ENCODE measurements at regions not wholly inside any gene's neighbourhood (a gene's known extent, or its start where the extent isn't known, plus 50 kb on each side); places are given as distances from the start of the nearest gene placed in this dataset.
"Not testable (repeated sequence)": the region's sequence is repeated elsewhere in the genome, so short reads cannot be mapped to it uniquely, and the experiment has no call there.

GRCh38 chr10:6699336-6699735, 119.3 kb upstream of the PRKCQ start:
- intact Hi-C loops (cut with micrococcal nuclease): no loop called here
- peaks cover 3% of the 10 kb centered on the region for H3K27me3 Mint-ChIP-seq
- no peaks in the 10 kb centered on the region for H3K9me3 Mint-ChIP-seq
- H3K27ac Mint-ChIP-seq: no peak overlapping the region
- H3K36me3 Mint-ChIP-seq (ENCODE audit: low read depth): no peaks in the 10 kb centered on the region
- H3K4me1 Mint-ChIP-seq (ENCODE audit: low read depth): no peaks in the 10 kb centered on the region
- H3K4me3 Mint-ChIP-seq: no peak overlapping the region

DNA sequence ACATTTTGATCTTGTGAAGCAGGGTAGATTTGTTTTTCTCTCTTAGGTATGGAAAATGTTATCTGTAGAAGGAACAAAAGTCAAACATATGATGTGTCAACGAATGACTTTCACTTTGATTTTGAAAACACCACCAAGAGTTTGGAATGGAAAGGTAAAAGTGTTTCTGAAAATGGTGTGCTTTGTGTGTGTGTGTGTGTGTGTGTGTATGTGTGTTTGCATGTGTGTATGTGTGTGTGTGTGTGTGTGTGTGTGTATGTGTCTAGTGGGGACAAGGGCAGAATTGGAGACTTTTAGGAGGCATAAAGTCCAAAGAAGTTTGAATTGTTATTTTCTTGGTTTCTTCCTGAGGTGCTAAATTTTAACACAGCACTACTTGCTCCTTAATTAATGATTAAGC, 115.4 kb upstream of the PRKCQ start:
- H3K27me3 Mint-ChIP-seq: peaks cover 11% of the 10 kb centered on the region
- no peaks in the 10 kb centered on the region for H3K36me3 Mint-ChIP-seq (ENCODE audit: low read depth)
- no peak overlapping the region for H3K27ac Mint-ChIP-seq
- intact Hi-C loops (cut with micrococcal nuclease): no loop called here
- no peak overlapping the region for H3K4me3 Mint-ChIP-seq
- no peaks in the 10 kb centered on the region for H3K4me1 Mint-ChIP-seq (ENCODE audit: low read depth)
- H3K9me3 Mint-ChIP-seq: no peaks in the 10 kb centered on the region

DNA sequence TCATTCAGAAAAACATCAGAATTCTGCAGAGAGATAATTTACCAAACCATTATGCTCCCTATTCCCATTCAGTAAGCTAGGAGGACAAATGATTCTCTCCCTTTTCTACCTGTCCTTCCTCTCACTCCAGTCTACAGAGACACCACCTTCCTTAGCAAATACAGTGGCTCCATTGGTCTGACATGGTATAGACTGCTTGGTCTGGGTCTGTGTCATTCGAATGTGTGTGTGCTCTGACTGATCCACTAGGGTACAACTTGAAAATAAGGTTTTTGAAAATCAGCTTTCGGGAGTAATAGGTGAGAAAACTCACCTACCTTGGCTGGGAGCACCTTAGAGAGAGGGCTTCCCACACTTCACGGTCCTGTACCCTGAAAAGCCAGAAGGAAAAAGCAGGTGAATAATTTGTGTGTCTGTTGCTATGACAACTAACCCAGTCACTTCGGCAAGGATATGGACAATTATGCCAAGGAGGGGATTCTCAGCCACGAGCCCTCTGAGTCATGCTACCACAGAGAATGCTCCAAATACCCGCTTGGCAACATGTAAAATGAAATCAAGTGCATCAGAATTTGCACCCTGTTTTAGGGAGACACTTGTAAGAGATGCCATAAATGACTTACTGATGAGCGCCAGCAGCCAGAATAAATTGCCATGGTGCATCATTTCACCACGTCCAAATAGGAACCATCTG, 114.5 kb upstream of the PRKCQ start:
- Mint-ChIP-seq H3K4me3 (no peak overlapping the region), H3K9me3 (no peaks in the 10 kb centered on the region), H3K27ac (no peak overlapping the region), H3K27me3 (peaks cover 11% of the 10 kb centered on the region), H3K4me1 (ENCODE audit: low read depth) (no peaks in the 10 kb centered on the region), H3K36me3 (ENCODE audit: low read depth) (no peaks in the 10 kb centered on the region)
- intact Hi-C loops (cut with micrococcal nuclease): no loop called here

DNA sequence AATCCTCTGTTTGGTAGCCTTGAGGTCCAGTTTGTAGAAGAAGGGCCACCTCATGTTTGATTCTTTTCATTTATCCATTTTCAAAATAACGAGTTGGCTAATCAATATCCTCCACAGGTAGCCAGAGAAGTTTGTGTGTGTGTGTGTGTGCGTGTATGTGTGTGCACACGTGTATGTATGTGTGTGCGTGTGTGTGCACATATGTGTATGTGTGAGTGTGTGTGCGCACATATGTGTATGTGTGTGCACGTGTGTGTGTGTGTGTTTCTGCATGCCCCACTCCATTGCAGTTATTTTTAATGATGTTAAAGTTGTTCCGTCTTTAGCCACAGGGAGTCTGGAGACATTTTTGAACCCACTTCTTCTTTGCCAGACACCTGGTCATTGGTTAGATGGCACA, 112.8 kb upstream of the PRKCQ start:
- no peak overlapping the region for H3K27ac Mint-ChIP-seq
- no peaks in the 10 kb centered on the region for H3K36me3 Mint-ChIP-seq (ENCODE audit: low read depth)
- intact Hi-C loops (cut with micrococcal nuclease): no loop called here
- no peaks in the 10 kb centered on the region for H3K9me3 Mint-ChIP-seq
- H3K4me1 Mint-ChIP-seq (ENCODE audit: low read depth): no peaks in the 10 kb centered on the region
- peaks cover 12% of the 10 kb centered on the region for H3K27me3 Mint-ChIP-seq
- H3K4me3 Mint-ChIP-seq: no peak overlapping the region

DNA sequence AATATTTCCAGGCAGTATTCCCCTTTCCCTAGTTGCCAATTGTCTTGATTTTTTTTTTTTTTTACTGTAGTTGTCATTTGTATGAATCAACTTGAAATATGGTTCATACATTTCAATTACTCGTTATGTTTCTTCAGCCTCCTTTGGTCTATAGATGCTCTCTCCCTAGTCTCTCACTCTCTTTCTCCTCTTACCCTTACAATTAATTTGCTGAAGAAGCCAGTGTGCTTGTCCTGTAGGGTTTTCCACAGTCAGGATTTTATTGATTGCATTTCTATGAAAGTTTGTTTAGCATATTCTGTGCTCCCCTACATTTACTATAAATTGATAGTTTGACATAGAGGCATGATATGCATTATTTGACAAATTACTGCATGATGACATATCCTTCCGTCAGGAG, 112.0 kb upstream of the PRKCQ start:
- H3K36me3 Mint-ChIP-seq (ENCODE audit: low read depth): no peaks in the 10 kb centered on the region
- peaks cover 13% of the 10 kb centered on the region for H3K27me3 Mint-ChIP-seq
- no peaks in the 10 kb centered on the region for H3K9me3 Mint-ChIP-seq
- no peak overlapping the region for H3K4me3 Mint-ChIP-seq
- no peak overlapping the region for H3K27ac Mint-ChIP-seq
- intact Hi-C loops (cut with micrococcal nuclease): no loop called here
- H3K4me1 Mint-ChIP-seq (ENCODE audit: low read depth): no peaks in the 10 kb centered on the region

DNA sequence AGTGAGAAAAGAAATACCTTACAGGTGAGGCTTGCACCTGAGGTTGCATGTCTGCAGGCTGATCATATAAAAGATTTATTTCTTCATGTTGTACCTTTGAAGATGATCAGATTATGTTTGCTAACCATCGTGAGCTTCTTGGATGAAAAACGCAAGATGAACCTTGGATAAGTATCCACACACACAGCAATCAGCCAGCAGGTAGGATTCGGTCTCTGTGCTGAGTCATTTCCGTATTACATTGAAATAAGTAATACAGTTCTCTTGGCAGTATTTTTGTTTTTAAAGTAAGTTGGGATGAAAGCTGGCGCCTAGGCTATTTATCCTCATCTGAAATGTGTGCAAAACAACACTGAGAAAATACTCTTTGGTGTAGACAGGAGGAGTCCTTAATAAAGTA, 109.0 kb upstream of the PRKCQ start:
- Mint-ChIP-seq H3K27me3 (peaks cover 12% of the 10 kb centered on the region), H3K36me3 (ENCODE audit: low read depth) (no peaks in the 10 kb centered on the region)
- intact Hi-C loops (cut with micrococcal nuclease): no loop called here

GRCh38 chr10:6680735-6681134, 100.7 kb upstream of the PRKCQ start:
- H3K4me3 Mint-ChIP-seq: no peak overlapping the region
- no peak overlapping the region for H3K27ac Mint-ChIP-seq
- no peaks in the 10 kb centered on the region for H3K4me1 Mint-ChIP-seq (ENCODE audit: low read depth)
- H3K9me3 Mint-ChIP-seq: no peaks in the 10 kb centered on the region
- peaks cover 21% of the 10 kb centered on the region for H3K27me3 Mint-ChIP-seq
- H3K36me3 Mint-ChIP-seq (ENCODE audit: low read depth): no peaks in the 10 kb centered on the region
- intact Hi-C loops (cut with micrococcal nuclease): no loop called here

More for the DNA sequence above, 109.0 kb upstream of the PRKCQ start:
- Mint-ChIP-seq H3K27ac (no peak overlapping the region), H3K4me1 (ENCODE audit: low read depth) (no peaks in the 10 kb centered on the region), H3K9me3 (no peaks in the 10 kb centered on the region), H3K4me3 (no peak overlapping the region)

- H3K9me3 Mint-ChIP-seq: no peaks in the 10 kb centered on the region
- peaks cover 29% of the 10 kb centered on the region for H3K27me3 Mint-ChIP-seq
- no peaks in the 10 kb centered on the region for H3K36me3 Mint-ChIP-seq (ENCODE audit: low read depth)
- peaks cover 8% of the 10 kb centered on the region for H3K4me1 Mint-ChIP-seq (ENCODE audit: low read depth)
- no peak overlapping the region for H3K27ac Mint-ChIP-seq
- no peak overlapping the region for H3K4me3 Mint-ChIP-seq
- intact Hi-C loops (cut with micrococcal nuclease): loop anchor here (1.0 kb wide), 1 partner anchor 262 kb away; no protein-coding TSS in a partner anchor
These were observed 98.9 kb upstream of the PRKCQ start for GRCh38 chr10:6678956-6679355.

DNA sequence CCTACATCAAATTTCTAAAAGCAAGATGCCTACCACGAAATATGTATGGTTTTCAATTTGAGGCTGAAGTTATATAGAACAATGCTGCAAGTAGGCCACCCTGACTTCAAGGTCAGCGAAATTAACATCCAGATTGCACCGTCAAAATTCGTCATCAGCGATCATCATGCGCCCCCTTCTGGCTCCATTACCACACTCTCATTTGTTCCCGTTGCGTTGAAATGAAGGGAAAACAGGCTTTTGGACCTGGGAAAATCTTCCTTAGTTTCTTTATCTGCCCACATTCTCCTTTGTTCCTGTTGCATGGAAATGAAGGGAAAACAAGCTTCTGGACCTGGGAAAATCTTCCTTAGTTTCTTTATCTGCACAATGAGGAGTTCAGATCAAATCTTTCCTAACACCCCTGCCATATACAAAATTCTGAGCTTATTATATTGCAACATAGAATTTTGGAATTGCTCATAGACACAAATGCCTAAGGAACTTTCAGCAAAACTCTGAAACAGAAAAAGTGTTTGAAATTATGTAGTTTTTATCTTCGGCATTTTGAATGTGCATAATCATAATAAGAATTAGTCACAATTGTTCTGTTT, 98.2 kb upstream of the PRKCQ start:
- no peak overlapping the region for H3K4me3 Mint-ChIP-seq
- no peaks in the 10 kb centered on the region for H3K9me3 Mint-ChIP-seq
- peaks cover 27% of the 10 kb centered on the region for H3K27me3 Mint-ChIP-seq
- H3K27ac Mint-ChIP-seq: no peak overlapping the region
- intact Hi-C loops (cut with micrococcal nuclease): loop anchor here (1.0 kb wide), 1 partner anchor 261 kb away; no protein-coding TSS in a partner anchor
- H3K36me3 Mint-ChIP-seq (ENCODE audit: low read depth): no peaks in the 10 kb centered on the region
- H3K4me1 Mint-ChIP-seq (ENCODE audit: low read depth): peaks cover 8% of the 10 kb centered on the region

- H3K4me3 Mint-ChIP-seq; H3K9me3 Mint-ChIP-seq; intact Hi-C loops (cut with micrococcal nuclease); H3K36me3 Mint-ChIP-seq (ENCODE audit: low read depth); H3K27ac Mint-ChIP-seq; H3K4me1 Mint-ChIP-seq (ENCODE audit: low read depth): not testable (repeated sequence)
- peaks cover 27% of the 10 kb centered on the region for H3K27me3 Mint-ChIP-seq
These were observed 97.1 kb upstream of the PRKCQ start for GRCh38 chr10:6677129-6677528.

GRCh38 chr10:6674291-6674690, 94.2 kb upstream of the PRKCQ start:
- no peaks in the 10 kb centered on the region for H3K9me3 Mint-ChIP-seq
- no peak overlapping the region for H3K27ac Mint-ChIP-seq
- peaks cover 25% of the 10 kb centered on the region for H3K27me3 Mint-ChIP-seq
- no peaks in the 10 kb centered on the region for H3K36me3 Mint-ChIP-seq (ENCODE audit: low read depth)
- H3K4me1 Mint-ChIP-seq (ENCODE audit: low read depth): peaks cover 8% of the 10 kb centered on the region
- no peak overlapping the region for H3K4me3 Mint-ChIP-seq
- intact Hi-C loops (cut with micrococcal nuclease): no loop called here

- H3K4me1 Mint-ChIP-seq (ENCODE audit: low read depth): peaks cover 8% of the 10 kb centered on the region
- intact Hi-C loops (cut with micrococcal nuclease): no loop called here
- H3K36me3 Mint-ChIP-seq (ENCODE audit: low read depth): no peaks in the 10 kb centered on the region
- no peak overlapping the region for H3K27ac Mint-ChIP-seq
- no peak overlapping the region for H3K4me3 Mint-ChIP-seq
- H3K27me3 Mint-ChIP-seq: peaks cover 17% of the 10 kb centered on the region
- H3K9me3 Mint-ChIP-seq: no peaks in the 10 kb centered on the region
These were observed 91.9 kb upstream of the PRKCQ start for GRCh38 chr10:6671976-6672375.

- H3K27ac Mint-ChIP-seq: no peak overlapping the region
- H3K4me3 Mint-ChIP-seq: no peak overlapping the region
- peaks cover 16% of the 10 kb centered on the region for H3K27me3 Mint-ChIP-seq
- intact Hi-C loops (cut with micrococcal nuclease): loop anchor here (5.0 kb wide), 1 partner anchor 748 kb away; no protein-coding TSS in a partner anchor
- H3K4me1 Mint-ChIP-seq (ENCODE audit: low read depth): peaks cover 4% of the 10 kb centered on the region
- no peaks in the 10 kb centered on the region for H3K9me3 Mint-ChIP-seq
- no peaks in the 10 kb centered on the region for H3K36me3 Mint-ChIP-seq (ENCODE audit: low read depth)
These were observed 89.3 kb upstream of the PRKCQ start for GRCh38 chr10:6669269-6669859.

GRCh38 chr10:6667679-6668270, 87.7 kb upstream of the PRKCQ start:
- Mint-ChIP-seq H3K27me3 (peaks cover 16% of the 10 kb centered on the region), H3K36me3 (ENCODE audit: low read depth) (no peaks in the 10 kb centered on the region), H3K9me3 (no peaks in the 10 kb centered on the region), H3K4me1 (ENCODE audit: low read depth) (no peaks in the 10 kb centered on the region), H3K4me3 (no peak overlapping the region), H3K27ac (no peak overlapping the region)
- intact Hi-C loops (cut with micrococcal nuclease): loop anchor here (1.0 to 5.0 kb wide), 3 partner anchors 87 to 750 kb away; partner anchors contain the start of gene PRKCQ

Measured in dendritic cell treated with granulocyte-macrophage colony-stimulating factor and Interleukin-4, amounts not matched to agents 40 ng/mL and 50 ng/mL, for 4 days (primary cell).